ELF-1 (cell line): ENCODE measurements at regions not wholly inside any gene's neighbourhood (a gene's known extent, or its start where the extent isn't known, plus 50 kb on each side); places are given as distances from the start of the nearest gene placed in this dataset.

Experiments used
- DNase-seq: peaks from one replicate; pipeline ENCODE4 v3.0.0-alpha.2; 2016; ENCODE audit warnings: low read depth, low spot score

DNA sequence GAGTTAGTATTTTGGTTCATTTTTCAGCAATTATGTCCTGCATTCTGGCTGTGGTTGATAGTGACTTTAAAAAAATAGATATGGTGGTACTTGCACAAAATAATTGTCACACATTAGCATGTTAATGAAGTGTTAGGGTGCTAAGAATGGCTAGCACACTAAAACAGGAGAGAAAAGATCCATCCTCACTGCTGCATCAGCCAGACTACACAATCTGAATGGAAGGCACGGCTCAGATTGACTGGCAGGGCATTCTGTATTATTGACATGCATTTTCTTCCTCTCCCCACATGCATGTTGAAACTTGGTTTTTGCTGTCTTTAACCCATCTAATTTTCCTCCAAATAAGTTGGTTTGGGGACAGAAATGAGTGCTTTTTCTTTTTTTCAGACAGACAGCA, 306.3 kb downstream of the PRL start:
- no peak for DNase-seq

GRCh38 chr6:21992178-21992967, 304.5 kb downstream of the PRL start:
- no peak for DNase-seq

DNA sequence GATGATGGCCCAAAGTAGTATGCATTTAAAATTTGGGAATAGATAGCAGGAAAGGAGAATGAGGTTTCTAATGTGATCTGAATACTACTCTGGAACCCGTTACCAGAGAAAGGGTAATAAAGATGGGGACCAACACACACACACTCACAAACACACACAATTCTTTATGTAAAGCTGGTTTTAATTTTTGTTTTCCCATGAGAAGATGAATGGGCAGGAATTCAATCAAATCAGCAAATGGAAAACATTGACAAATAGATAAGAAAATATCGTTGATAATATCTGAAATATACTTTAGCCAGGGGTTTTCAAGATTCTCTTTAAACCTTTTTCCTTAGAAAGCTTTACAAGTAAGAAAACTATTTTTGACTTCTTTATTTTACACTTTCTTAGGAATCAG, 303.0 kb downstream of the PRL start:
- no peak for DNase-seq

DNA sequence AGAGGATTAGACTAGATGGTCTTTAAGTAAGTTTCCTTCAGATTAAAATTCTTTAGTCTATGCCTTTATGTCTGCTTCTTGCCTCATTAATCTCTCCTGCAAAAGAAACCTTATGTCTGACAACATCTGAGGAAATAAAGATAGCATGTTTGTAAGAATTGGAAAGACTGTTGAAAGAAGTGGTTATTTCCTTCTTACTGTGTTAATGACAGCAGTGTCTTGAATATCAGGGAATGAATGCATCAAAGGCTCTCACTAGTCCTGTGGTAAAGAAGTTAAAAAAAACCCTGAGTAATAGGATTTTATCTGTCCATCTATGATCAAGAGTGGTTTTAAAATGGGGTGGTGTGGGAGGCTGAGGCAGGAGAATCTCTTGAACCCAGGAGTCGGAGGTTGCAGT, 302.0 kb downstream of the PRL start:
- no peak for DNase-seq

- no peak for DNase-seq
Measured at GRCh38 chr6:21995318-21995717, 301.5 kb downstream of the PRL start.

DNA sequence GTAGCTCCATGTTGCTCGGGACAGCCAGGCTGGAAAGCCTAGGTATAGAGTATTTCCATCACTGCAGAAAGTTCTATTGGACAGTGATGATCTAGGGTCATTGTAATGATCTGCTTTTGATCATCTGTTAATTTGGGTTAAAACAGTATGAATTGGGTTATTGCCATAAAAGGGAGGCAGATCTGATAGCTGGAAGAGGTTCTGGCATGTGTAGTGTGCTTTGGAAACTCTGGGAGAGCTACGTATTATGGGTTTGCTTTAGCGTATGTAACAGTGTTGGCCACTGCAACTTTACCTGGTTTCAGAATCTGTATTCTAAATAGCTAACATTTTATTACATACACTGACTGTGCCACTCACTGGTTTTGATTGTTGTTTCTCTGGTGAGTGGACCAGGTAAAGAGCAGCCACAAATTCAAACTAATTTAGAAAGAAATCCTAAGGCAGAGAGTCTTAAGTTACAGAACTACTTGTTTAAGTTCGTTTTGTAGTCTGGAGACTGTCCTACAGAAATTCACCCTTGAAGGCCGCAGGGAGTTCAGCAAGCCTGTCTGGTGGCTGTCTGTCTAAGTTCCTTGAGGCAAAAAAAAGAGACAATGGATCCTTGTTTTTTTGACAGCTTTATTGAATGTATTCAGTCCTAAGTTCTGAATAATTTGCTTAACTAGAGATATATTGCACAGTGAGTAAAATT, 300.3 kb downstream of the PRL start:
- DNase-seq, result peak; percentile 42

GRCh38 chr6:21997119-21998037, 299.5 kb downstream of the PRL start:
- no peak for DNase-seq

DNA sequence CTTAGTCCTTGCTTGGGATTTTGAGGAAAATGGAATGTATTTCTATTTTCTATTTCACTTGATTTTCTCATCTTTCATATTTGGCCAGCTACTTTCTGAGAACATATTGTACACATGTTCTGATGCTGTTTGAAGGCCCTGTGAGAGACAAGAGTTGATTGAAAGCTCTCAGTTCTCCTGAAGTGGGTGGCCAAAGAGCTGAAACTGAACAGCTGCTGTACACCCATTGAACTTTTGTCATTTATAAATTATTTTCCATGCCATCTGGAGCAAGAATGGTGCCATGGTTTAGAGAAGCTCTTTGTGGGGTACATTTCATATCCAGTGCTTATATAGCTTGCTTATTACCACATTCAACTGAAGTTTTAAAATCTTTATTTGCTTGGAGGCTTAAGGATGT, 298.3 kb downstream of the PRL start:
- DNase-seq, result no peak

DNA sequence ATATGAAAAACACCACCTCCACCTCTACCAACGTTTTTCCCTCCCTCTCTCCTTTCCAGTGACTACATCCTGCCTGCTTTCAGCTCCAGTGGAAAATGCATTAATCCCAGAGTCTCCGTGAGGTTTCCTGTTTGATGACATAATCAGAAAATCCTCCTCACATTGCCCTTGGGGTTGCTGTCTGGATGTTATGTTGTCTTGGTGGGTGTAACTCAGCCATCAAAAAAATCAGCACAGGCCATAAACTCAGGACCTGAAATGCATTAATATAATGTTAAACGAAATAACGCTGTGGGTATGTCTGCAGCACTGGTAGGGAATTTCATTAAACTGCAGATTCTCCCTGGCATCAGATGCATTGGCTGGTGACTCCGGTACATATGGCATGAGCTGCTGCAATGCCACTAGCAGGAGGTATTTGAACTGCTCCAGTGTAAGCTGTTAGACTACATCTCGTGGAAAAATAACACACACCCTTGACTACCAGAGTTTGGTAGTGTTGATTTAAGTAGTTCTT, 297.8 kb downstream of the PRL start:
- DNase-seq, result no peak

- DNase-seq, result no peak
Measured at GRCh38 chr6:21999741-22000140, 297.1 kb downstream of the PRL start.

DNA sequence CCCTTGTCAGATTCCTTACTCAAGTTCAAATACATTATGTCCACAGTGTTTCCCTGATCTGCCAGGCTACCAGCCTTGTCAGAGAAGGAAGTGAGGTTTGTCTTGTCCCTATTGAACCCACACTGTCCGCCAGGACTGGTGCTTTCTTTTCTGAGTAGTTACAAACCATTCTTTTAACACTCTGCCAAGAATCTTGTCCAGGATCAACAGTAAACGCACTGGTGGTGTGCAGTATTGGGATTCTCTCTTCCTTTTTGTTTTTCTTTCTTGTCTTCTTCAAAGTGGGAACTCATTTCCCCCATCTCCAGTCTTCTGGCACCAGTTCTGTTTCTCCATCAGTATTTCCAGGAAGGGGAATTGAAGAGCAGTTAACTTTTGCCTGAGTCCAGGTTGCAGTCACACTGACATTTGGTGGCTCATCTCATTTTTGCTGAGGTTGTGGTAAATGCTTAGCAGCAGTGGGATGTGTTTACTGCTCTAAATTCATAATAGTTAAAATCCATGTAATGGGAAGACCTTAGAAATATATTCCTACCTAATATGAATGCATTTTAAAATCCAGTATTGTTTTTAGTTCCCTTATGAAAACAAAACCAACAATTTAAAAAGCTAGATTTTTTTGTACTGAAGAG, 295.3 kb downstream of the PRL start:
- no peak for DNase-seq

- DNase-seq, result no peak
Measured at GRCh38 chr6:22003287-22003686, 293.5 kb downstream of the PRL start.

GRCh38 chr6:22006795-22007194, 290.0 kb downstream of the PRL start:
- DNase-seq, result no peak

DNA sequence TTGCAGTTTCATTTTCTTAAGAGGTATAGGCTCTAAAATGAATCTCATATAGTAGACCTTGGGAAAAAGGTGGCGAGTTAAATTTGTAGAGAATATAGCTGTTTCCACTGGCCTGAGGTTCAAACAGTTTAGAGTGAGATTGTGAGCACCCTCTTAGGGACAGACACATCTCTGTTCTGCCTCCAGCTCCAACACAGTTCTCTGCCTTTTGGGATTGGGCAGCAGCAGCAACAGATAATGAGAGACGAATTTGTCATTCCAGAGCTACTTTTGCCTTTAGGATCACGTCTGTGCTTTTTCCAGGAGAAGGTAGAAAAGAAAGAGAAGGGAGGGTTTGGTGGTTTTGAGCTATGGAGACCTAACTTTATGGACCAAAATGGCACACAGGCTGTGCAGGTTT, 289.4 kb downstream of the PRL start:
- DNase-seq, result no peak

DNA sequence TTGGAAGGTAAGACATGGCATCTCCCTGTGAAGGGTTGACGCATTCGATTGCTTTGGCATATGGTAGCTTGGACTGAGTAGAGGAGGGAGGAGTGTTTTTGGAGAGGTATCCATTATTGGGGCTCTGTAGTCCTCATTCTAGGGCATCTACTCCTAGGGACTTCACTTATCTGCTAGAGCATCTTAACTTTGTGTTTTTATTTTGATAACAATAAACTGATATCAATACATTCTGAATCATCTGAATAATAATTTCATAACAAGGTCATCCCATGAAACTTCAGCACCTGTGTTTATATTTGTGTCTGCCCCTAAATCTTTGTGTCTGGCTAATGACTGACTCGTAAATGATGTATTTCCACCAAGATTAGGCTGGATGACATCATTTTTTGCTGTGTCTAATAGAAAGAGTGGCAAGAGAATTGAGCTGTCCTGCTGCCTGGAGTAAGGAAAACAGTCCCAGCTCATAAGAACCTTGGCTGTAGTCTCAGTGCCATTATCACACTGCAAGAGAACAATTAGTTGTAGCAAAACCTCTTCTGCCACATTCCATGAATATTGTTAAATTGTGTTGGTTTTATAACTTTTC, 288.5 kb downstream of the PRL start:
- no peak for DNase-seq

- DNase-seq, result no peak
Measured at GRCh38 chr6:22010102-22010501, 286.7 kb downstream of the PRL start.

DNA sequence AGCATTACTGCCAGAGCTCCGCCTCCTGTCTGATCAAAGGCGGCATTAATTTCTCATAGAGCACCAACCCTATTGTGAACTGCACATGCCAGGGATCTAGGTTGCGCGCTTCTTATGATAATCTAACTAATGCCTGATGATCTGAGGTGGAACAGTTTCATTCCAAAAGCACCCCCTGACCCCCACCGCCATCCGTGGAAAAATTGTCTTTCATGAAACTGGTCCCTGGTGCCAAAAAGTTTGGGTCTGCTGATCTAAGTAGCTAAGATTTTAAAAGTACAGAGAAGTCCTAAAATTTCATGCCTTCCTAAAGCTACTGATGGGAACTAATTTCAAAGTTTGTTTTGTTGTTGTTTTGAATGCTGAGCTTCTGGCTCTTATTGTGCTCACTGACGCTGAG, 281.6 kb downstream of the PRL start:
- DNase-seq, result no peak

GRCh38 chr6:22015944-22016343, 280.9 kb downstream of the PRL start:
- no peak for DNase-seq

DNA sequence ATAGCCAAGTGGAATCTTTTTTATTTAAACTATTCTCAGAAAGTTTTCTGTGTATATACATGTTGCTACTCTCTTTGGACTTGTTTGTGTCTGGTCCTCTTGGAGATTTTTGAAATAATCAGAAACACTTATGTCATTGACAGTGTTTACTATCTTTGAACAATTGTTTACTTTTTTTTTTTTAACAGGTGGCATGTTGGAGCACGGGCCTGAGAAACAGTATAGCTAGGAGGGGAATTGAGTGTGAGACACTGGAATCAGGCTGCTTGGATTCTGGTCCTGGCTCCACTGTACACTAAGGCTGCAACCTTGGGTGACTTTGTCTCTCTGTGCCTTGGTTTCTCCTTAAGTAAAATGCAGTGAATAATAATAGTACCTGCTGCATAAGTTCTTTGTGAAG, 279.6 kb downstream of the PRL start:
- no peak for DNase-seq

DNA sequence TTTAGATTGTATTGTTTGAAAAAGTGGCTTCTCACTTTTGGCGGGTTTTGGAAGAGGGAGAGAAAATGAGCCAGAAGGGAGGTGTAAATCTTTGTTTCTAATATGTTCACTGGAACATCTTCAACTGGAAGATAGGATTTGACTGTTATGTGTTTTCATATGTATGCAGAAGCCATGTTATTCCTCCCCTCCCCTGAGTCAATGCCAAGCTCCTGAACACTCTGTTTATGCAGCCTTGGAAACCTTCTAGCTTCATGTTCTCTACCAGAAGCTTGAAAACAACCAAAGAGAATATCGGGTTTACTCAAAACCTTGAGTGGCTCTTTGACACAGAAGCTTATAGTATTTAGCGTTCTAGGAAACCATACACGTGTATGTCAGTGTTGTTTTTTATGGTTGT, 279.1 kb downstream of the PRL start:
- DNase-seq, result no peak

DNA sequence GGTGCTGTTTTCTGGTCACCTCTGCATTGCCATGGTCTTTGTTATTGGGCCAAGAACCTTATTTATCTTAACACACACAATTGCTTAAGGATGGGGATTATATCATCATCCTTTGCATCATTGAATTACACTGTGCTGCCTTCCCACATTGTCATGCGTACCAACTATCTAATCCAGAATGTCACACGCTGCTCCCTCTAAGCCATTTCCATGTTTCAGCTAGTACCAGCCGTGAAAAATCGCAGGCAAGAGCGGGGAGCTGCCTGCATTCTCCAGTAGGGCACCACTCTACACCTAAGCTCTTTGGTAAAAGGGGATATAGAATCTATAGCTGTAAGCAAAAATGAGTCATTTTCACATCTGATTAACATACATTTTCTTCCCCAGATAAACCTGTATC, 277.0 kb downstream of the PRL start:
- DNase-seq, result no peak
